ENCODE measurements at regions not wholly inside any gene's neighbourhood (a gene's known extent, or its start where the extent isn't known, plus 50 kb on each side); places are given as distances from the start of the nearest gene placed in this dataset.

DNA sequence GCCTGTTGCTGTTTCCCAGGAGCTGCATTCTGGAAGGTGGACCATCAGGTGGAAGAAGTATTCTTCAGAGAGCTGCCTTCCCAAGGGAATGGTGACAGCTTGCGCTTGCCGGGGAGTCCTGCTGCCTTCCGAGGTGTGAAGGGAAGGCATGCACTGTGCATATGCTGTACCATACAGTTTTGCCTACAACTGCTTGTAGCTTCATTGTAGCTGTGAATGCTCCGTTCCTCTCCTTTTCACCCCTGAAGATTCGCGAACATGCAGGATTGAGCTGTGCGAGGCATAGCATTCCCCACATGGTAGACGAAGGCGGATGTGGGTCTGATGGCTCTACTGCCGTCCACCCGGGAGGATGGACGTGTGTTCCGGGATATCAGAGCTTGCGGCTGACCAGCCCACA lies 243.2 kb upstream of the TSHZ3 start:
- intact Hi-C loops (cut with DNase I): no loop called here
- 92 to 95% methylated on average over 4 to 14 of the region's 14 CpGs for WGBS, 2 donors
- DNase-seq: no peak
- Histone ChIP-seq H3K4me1 (no peaks in the 10 kb centered on the region), H3K27ac (no peak overlapping the region), H3K27me3 (no peaks in the 10 kb centered on the region), H3K36me3 (no peaks in the 10 kb centered on the region), H3K4me3 (no peak overlapping the region), H3K9me3 (no peaks in the 10 kb centered on the region)
- TF ChIP-seq, protein P1, sequence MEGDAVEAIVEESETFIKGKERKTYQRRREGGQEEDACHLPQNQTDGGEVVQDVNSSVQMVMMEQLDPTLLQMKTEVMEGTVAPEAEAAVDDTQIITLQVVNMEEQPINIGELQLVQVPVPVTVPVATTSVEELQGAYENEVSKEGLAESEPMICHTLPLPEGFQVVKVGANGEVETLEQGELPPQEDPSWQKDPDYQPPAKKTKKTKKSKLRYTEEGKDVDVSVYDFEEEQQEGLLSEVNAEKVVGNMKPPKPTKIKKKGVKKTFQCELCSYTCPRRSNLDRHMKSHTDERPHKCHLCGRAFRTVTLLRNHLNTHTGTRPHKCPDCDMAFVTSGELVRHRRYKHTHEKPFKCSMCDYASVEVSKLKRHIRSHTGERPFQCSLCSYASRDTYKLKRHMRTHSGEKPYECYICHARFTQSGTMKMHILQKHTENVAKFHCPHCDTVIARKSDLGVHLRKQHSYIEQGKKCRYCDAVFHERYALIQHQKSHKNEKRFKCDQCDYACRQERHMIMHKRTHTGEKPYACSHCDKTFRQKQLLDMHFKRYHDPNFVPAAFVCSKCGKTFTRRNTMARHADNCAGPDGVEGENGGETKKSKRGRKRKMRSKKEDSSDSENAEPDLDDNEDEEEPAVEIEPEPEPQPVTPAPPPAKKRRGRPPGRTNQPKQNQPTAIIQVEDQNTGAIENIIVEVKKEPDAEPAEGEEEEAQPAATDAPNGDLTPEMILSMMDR (IDR thresholded peaks at IDR 0.05): no peak
- TF ChIP-seq POLR2A (IDR thresholded peaks at IDR 0.05): no peak

- TF ChIP-seq, protein P1 (IDR thresholded peaks at IDR 0.05): no peak
- no peak for TF ChIP-seq POLR2A (IDR thresholded peaks at IDR 0.05)
- intact Hi-C loops (cut with DNase I): no loop called here
- no peak for DNase-seq
- no peak overlapping the region for H3K4me3 ChIP-seq
- H3K9me3 ChIP-seq: no peaks in the 10 kb centered on the region
- no peak overlapping the region for H3K27ac ChIP-seq
- H3K4me1 ChIP-seq: no peaks in the 10 kb centered on the region
- H3K36me3 ChIP-seq: no peaks in the 10 kb centered on the region
- 51 to 61% methylated on average over 6 of the region's 6 CpGs for WGBS, 2 donors
- H3K27me3 ChIP-seq: no peaks in the 10 kb centered on the region
Observed at GRCh38 chr19:31594701-31595100, 245.5 kb upstream of the TSHZ3 start.

DNA sequence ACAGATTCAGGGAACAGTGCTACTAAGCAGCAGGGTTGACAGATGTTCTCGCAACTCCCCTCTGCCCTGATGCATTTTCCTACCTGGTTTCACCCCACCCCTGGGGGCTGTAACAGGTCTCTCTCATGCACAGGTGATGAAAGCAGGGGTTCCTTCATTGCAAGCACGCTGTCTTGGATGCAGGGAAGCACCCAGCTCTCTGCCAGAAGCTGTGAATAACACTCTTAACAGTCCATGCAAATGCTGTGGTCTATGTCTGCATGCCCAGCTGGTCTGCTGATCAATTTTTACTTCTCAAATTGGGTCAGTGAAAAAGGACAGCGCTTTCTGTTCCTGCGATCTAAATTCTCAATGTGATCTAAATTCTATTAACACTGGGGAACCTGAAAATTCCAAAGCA lies 246.3 kb upstream of the TSHZ3 start:
- WGBS, 2 donors: 70 to 76% methylated on average over 4 of the region's 4 CpGs
- intact Hi-C loops (cut with DNase I): no loop called here
- Histone ChIP-seq H3K4me3 (no peak overlapping the region), H3K4me1 (no peaks in the 10 kb centered on the region), H3K9me3 (no peaks in the 10 kb centered on the region), H3K36me3 (no peaks in the 10 kb centered on the region), H3K27ac (no peak overlapping the region), H3K27me3 (no peaks in the 10 kb centered on the region)
- no peak for DNase-seq
- no peak for TF ChIP-seq POLR2A (IDR thresholded peaks at IDR 0.05)
- TF ChIP-seq, protein P1 (IDR thresholded peaks at IDR 0.05): no peak

DNA sequence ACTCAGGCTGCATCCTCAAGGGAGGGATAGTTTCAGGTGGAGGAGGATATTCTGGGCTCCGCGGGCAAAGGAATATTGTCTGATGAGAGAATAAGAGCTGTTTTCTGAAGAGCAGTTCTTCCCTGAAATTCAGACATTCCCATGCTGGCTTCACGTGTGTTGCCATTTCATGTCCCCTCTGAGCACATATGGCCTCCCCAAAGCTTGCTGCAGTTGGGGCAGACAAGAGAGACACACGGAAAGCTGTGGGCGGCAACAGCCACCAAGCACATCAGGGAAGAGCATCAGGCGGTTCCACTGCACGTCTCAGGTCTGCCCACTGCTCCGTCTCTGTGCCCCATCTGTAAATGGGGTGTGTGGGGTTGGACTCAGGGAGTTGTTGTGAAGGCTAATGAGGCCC lies 247.5 kb upstream of the TSHZ3 start:
- 86 to 87% methylated on average over 6 to 8 of the region's 8 CpGs for WGBS, 2 donors
- intact Hi-C loops (cut with DNase I): no loop called here
- TF ChIP-seq POLR2A (IDR thresholded peaks at IDR 0.05): no peak
- TF ChIP-seq, protein P1 (IDR thresholded peaks at IDR 0.05): no peak
- Histone ChIP-seq H3K27me3 (no peaks in the 10 kb centered on the region), H3K27ac (no peak overlapping the region), H3K4me1 (no peaks in the 10 kb centered on the region), H3K4me3 (no peak overlapping the region), H3K36me3 (no peaks in the 10 kb centered on the region), H3K9me3 (no peaks in the 10 kb centered on the region)
- no peak for DNase-seq

- intact Hi-C loops (cut with DNase I): no loop called here
- TF ChIP-seq POLR2A (IDR thresholded peaks at IDR 0.05): no peak
- TF ChIP-seq, protein P1 (IDR thresholded peaks at IDR 0.05): no peak
- Histone ChIP-seq H3K36me3 (no peaks in the 10 kb centered on the region), H3K9me3 (no peaks in the 10 kb centered on the region), H3K27me3 (no peaks in the 10 kb centered on the region), H3K4me3 (no peak overlapping the region), H3K4me1 (no peaks in the 10 kb centered on the region), H3K27ac (no peak overlapping the region)
- WGBS, 2 donors: 75 to 77% methylated on average over 5 to 6 of the region's 9 CpGs
- DNase-seq: no peak
Observed at GRCh38 chr19:31597616-31598015, 248.4 kb upstream of the TSHZ3 start.
